Fibroblast of pulmonary artery (primary cell): ENCODE measurements at regions not wholly inside any gene's neighbourhood (a gene's known extent, or its start where the extent isn't known, plus 50 kb on each side); places are given as distances from the start of the nearest gene placed in this dataset.

Experiments used
- DNase-seq: peaks from one replicate; pipeline ENCODE4 v3.0.0-alpha.2; 2010; ENCODE audit warnings: low read depth
- H3K4me3 ChIP-seq: replicated peaks from 2 replicates; pipeline ENCODE4 v1.5.1; 2011; ENCODE audit warnings: low read depth, mild to moderate bottlenecking, control low read depth, low read length, moderate library complexity
- TF ChIP-seq, protein P1 (sequence below): IDR thresholded peaks from 2 replicates; pipeline ENCODE4 v1.5.1; 2011; ENCODE audit warnings: mild to moderate bottlenecking, control low read depth, low read length, inconsistent platforms; ENCODE audit errors: missing control alignments

GRCh38 chr6:121600389-121601168 lies 165.1 kb downstream of the GJA1 start:
- H3K4me3 ChIP-seq: no peak overlapping the region
- no peak for DNase-seq
- TF ChIP-seq, protein P1, sequence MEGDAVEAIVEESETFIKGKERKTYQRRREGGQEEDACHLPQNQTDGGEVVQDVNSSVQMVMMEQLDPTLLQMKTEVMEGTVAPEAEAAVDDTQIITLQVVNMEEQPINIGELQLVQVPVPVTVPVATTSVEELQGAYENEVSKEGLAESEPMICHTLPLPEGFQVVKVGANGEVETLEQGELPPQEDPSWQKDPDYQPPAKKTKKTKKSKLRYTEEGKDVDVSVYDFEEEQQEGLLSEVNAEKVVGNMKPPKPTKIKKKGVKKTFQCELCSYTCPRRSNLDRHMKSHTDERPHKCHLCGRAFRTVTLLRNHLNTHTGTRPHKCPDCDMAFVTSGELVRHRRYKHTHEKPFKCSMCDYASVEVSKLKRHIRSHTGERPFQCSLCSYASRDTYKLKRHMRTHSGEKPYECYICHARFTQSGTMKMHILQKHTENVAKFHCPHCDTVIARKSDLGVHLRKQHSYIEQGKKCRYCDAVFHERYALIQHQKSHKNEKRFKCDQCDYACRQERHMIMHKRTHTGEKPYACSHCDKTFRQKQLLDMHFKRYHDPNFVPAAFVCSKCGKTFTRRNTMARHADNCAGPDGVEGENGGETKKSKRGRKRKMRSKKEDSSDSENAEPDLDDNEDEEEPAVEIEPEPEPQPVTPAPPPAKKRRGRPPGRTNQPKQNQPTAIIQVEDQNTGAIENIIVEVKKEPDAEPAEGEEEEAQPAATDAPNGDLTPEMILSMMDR: no peak

GRCh38 chr6:121603486-121603885 lies 168.0 kb downstream of the GJA1 start:
- DNase-seq: no peak
- TF ChIP-seq, protein P1: no peak
- H3K4me3 ChIP-seq: no peak overlapping the region

DNA sequence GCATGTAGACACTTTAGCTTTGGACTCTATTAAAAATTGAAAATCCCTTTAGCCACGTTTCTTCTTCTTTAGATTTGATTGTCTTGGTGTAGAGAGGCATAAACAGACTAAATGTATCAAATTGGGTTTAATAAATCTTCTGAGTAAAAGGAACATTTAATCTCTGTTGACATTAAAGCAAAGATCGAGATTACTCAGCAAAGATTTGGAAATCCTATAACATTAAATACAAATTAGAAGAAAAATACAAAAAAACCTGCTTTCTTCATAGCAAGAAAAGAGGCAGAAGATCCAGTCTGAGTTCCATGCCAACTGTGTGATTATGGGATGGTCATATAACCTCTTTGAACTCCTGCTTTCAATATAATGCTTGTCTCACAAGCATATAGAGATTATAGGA lies 172.3 kb downstream of the GJA1 start:
- no peak overlapping the region for H3K4me3 ChIP-seq
- DNase-seq: no peak
- TF ChIP-seq, protein P1: no peak

- DNase-seq: no peak
- H3K4me3 ChIP-seq: no peak overlapping the region
- TF ChIP-seq, protein P1: no peak
Observed at GRCh38 chr6:121608270-121608669, 172.8 kb downstream of the GJA1 start.

DNA sequence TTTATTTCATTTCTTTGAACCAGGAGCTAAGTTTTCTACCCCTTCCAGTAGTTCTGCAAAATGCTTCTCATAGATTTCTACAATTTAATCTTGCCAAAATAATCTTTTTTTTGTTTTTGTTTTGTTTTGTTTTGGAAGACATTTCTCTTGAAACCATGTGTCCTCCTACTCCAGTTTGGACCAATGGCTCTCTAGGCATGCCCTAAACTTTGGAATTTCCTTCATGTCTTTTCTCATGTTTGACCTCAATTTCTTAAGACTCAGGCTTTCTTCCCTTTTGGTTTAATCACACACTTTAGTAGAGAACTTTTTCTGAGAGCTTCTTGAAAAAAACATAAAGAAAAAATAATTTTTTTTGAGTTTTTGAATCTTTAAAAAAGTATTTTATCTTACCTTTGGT lies 173.8 kb downstream of the GJA1 start:
- no peak for DNase-seq
- TF ChIP-seq, protein P1: no peak

DNA sequence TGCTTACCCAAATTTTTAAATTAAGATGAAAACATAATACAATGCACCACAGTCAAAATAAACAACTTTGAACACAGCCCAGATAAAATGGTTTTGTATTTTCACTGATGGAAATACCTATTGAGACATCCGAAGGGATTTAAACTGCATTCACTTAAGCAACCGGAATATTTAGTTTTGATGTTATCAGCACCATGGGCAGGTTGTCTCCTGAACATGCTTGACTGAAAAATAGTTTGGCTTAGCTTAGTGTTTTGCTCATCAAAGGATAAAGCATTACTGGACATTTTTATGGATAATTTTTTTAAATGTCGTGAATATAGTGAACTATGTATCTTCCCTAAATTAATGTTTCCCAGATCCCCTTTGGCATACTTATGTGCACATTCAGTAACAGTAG lies 177.5 kb downstream of the GJA1 start:
- no peak for DNase-seq
- no peak overlapping the region for H3K4me3 ChIP-seq
- TF ChIP-seq, protein P1: no peak

More for the DNA sequence above, 173.8 kb downstream of the GJA1 start:
- no peak overlapping the region for H3K4me3 ChIP-seq

DNA sequence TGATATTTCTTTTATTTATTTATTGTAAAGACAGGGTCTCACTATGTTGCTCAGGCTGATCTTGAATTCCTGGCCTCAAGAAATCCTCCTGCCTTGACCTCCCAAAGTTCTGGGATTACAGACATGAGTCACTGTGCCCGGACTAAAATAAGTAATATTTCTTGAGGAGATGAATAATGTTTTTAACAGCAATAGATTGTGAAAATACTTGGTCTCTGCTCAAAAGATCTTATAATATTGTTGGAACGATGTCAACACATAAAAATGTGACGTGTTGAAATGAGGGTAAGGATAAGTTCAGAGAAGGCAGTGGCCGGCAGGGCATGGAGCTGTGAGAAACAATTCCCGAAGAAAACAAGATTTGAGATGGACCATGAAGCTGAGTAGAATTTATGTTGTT lies 178.7 kb downstream of the GJA1 start:
- H3K4me3 ChIP-seq: no peak overlapping the region
- TF ChIP-seq, protein P1: no peak
- DNase-seq: peak; percentile 62
